Small intestine (tissue), 7 donors: ENCODE measurements at regions not wholly inside any gene's neighbourhood (a gene's known extent, or its start where the extent isn't known, plus 50 kb on each side); places are given as distances from the start of the nearest gene placed in this dataset.

ENCODE experiments used
- DNase-seq, 2 donors: peaks; one replicate each; pipeline versions ENCODE4 v3.0.0 to v3.0.0-alpha.2; 2013
- FAIRE-seq: peaks from 2 replicates; lab custom pipeline; 2012; peaks lifted over from hg19 to GRCh38; lab: Jason Lieb, UNC
- H3K27ac ChIP-seq, 3 donors: one replicate each; pipeline ENCODE4 v1.5.1; 2013; ENCODE audit warnings: low read length in 2 of 3, mild to moderate bottlenecking in 2 of 3, control low read depth in 1 of 3, inconsistent platforms in 1 of 3, low read depth in 1 of 3, moderate library complexity in 1 of 3
- H3K27me3 ChIP-seq, 3 donors: one replicate each; pipeline ENCODE4 v1.6.1; 2013; ENCODE audit warnings: low read length in 3 of 3, inconsistent platforms in 1 of 3; ENCODE audit not compliant: control insufficient read depth in 3 of 3, insufficient read depth in 3 of 3
- H3K36me3 ChIP-seq, 3 donors: one replicate each; pipeline ENCODE4 v1.6.1; 2013; ENCODE audit warnings: low read length in 3 of 3, inconsistent platforms in 1 of 3, low read depth in 1 of 3, mild to moderate bottlenecking in 1 of 3, moderate library complexity in 1 of 3; ENCODE audit not compliant: control insufficient read depth in 3 of 3, insufficient read depth in 2 of 3
- H3K4me1 ChIP-seq, 3 donors: one replicate each; pipeline ENCODE4 v1.6.1; 2013; ENCODE audit warnings: low read length in 2 of 3, inconsistent platforms in 1 of 3, low read depth in 1 of 3, mild to moderate bottlenecking in 1 of 3, moderate library complexity in 1 of 3; ENCODE audit not compliant: control insufficient read depth in 3 of 3, insufficient read depth in 2 of 3
- H3K4me3 ChIP-seq, 3 donors: one replicate each; pipeline ENCODE4 v1.5.1; 2013; ENCODE audit warnings: low read length in 3 of 3, control low read depth in 1 of 3, inconsistent platforms in 1 of 3, low read depth in 1 of 3, mild to moderate bottlenecking in 1 of 3, moderate library complexity in 1 of 3
- H3K9me3 ChIP-seq, 2 donors: one replicate each; pipeline ENCODE4 v1.6.1; 2013; ENCODE audit warnings: low read depth in 1 of 2, low read length in 1 of 2; ENCODE audit not compliant: control insufficient read depth in 2 of 2, insufficient read depth in 1 of 2
- WGBS, 3 donors: extraction: QIAGEN DNeasy Blood & Tissue Kit; methylation state at CpG; one replicate each; pipeline ENCODE4 v1.1.7; 2013; 5-methylcytosine and 5-hydroxymethylcytosine counted together
- donor health status: healthy with polysubstance abuse.
- donor health status: control.
- donor health status: control.
- donor health status: Bipolar disorder and iron deficiency.
- donor health status: healthy.

DNA sequence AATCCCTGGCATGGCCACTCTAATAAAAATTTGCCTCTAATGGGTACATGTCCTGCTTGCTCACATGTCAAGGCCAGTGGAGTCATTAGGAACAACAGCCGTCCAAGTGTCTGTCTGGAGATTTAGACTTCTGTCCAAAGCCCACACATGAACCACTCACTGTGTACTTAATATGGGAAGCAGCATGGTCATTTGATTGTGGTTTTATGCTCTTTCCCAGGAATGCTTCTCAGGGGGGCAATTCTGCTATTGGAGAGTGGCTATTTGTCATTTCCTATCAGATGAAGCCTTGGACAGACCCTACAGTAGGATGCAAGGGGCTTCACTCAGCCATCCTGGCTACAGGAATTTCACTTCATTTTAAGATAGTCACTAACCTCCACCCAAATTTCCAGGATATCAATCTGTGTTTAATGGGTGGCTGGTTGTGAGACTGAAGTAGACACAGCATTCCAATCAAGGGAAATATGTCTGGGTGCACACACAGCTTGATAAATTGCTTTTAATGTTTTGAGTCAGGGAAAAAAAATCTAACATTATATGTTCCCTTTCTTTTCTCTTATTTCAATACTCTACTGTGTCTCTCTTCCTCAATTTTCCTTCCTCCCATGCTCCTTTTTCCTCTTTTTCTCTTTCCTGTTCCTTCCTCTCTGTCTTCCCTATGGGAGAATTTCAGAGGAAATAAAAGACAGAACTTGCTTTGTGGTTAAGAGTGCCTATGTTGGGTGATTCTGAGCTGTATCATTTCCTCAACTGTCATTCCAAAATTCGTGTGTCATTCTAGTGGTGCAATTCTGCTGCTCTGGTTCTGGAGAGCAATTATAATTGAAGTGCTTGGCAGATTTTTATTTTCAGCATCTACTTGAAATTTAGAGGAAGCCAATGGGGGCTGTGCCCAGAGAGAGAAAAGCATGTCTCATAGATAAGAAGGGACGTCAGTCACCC lies 320.1 kb downstream of the OSR1 start:
- no peak for DNase-seq
- no peak overlapping the region for H3K27ac ChIP-seq
- no peak overlapping the region for H3K4me3 ChIP-seq
- H3K27me3 ChIP-seq = no peaks in the 10 kb centered on the region
- no peaks in the 10 kb centered on the region for H3K9me3 ChIP-seq
- 52 to 81% (median 59%) methylated on average over 3 of the region's 3 CpGs for WGBS, 3 donors
- H3K36me3 ChIP-seq = no peaks in the 10 kb centered on the region
- H3K4me1 ChIP-seq = no peaks in the 10 kb centered on the region
- no peak for FAIRE-seq

GRCh38 chr2:19036091-19036490 lies 322.3 kb downstream of the OSR1 start:
- no peak for FAIRE-seq
- no peak overlapping the region for H3K27ac ChIP-seq
- DNase-seq = peak in 1 of 2 donors; percentile 54

DNA sequence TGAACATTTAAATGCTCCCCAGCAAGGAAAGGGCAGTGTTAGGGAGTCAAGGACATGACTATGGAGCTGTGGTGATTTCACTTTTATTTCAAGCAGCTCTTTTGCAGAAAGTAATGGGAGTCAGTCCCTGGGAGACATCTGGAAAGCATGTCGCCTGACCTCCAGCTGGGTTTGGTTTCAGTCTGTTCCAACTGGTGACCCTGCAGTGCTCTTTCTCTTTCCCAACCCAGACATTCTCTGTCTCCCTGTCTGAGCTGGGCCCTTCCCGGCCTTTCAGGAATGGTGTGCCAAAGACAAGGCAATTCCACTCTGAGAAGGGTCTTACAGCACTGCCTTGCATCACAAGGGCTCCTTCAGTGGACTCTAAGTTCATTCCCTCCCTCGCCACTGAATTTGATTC lies 323.2 kb downstream of the OSR1 start:
- WGBS, 3 donors = 64 to 92% (median 80%) methylated on average over 3 of the region's 3 CpGs
- Histone ChIP-seq H3K4me3 (no peak overlapping the region), H3K36me3 (no peaks in the 10 kb centered on the region), H3K4me1 (no peaks in the 10 kb centered on the region), H3K9me3 (no peaks in the 10 kb centered on the region), H3K27ac (no peak overlapping the region), H3K27me3 (no peaks in the 10 kb centered on the region)
- FAIRE-seq (no peak), DNase-seq (no peak)

More at GRCh38 chr2:19036091-19036490, 322.3 kb downstream of the OSR1 start:
- H3K27me3 ChIP-seq = no peaks in the 10 kb centered on the region
- H3K36me3 ChIP-seq = no peaks in the 10 kb centered on the region
- H3K4me3 ChIP-seq = no peak overlapping the region
- H3K4me1 ChIP-seq = no peaks in the 10 kb centered on the region
- no peaks in the 10 kb centered on the region for H3K9me3 ChIP-seq

GRCh38 chr2:19033240-19033639 lies 325.2 kb downstream of the OSR1 start:
- H3K4me3 ChIP-seq = no peak overlapping the region
- no peaks in the 10 kb centered on the region for H3K36me3 ChIP-seq
- H3K9me3 ChIP-seq = no peaks in the 10 kb centered on the region
- DNase-seq = no peak
- H3K27me3 ChIP-seq = no peaks in the 10 kb centered on the region
- H3K4me1 ChIP-seq = no peaks in the 10 kb centered on the region
- no peak for FAIRE-seq
- 69 to 91% (median 81%) methylated on average over 3 of the region's 3 CpGs for WGBS, 3 donors
- H3K27ac ChIP-seq = no peak overlapping the region

DNA sequence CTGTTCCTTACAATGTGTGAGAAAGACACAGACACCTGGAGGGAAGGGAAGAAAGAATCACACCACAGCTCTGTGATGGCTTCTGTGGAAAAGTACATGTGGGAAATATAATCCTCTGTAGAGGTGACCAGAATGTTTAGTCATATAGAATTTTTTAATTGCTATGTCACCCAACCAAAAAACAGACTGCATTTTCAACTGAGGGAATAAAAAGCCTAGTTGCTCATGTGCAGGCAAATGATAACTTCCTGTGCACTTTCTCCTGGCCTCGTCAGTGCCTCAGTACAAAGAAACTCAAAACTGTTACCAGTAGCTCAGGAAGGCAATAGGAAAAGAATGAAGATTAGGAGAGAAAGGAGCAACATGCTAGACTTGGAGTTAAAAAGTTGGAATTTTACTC lies 326.8 kb downstream of the OSR1 start:
- Histone ChIP-seq H3K27me3 (no peaks in the 10 kb centered on the region), H3K36me3 (no peaks in the 10 kb centered on the region), H3K9me3 (no peaks in the 10 kb centered on the region), H3K4me1 (no peaks in the 10 kb centered on the region), H3K27ac (no peak overlapping the region), H3K4me3 (no peak overlapping the region)
- no peak for FAIRE-seq
- 63 to 85% (median 77%) methylated on average over 1 of the region's 1 CpG for WGBS, 3 donors
- DNase-seq = no peak

DNA sequence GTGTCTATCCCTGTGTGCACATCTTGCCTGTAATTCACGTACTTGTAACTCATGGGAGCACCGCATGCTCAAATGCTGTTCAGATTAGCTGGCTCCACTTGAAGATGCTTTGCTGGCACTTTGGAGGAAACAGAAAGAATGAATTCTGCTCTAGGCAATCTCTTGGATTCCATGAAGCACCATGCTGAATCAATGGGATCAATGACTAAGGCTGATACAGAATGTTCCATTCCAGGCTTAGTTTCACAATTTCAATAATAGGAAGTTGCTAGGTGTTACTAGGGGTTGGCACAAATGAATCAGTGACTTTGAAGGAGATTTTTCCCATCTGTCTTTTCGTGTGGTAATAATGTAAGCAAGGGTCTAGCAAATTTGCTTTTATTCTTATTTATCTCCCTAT lies 328.8 kb downstream of the OSR1 start:
- Histone ChIP-seq H3K4me1 (no peaks in the 10 kb centered on the region), H3K27me3 (no peaks in the 10 kb centered on the region), H3K36me3 (no peaks in the 10 kb centered on the region), H3K27ac (no peak overlapping the region), H3K9me3 (no peaks in the 10 kb centered on the region), H3K4me3 (no peak overlapping the region)
- WGBS, 3 donors = 81 to 85% (median 83%) methylated on average over 3 of the region's 3 CpGs
- FAIRE-seq (no peak), DNase-seq (no peak)

- no peaks in the 10 kb centered on the region for H3K4me1 ChIP-seq
- no peak overlapping the region for H3K27ac ChIP-seq
- no peaks in the 10 kb centered on the region for H3K27me3 ChIP-seq
- no peak overlapping the region for H3K4me3 ChIP-seq
- no peaks in the 10 kb centered on the region for H3K9me3 ChIP-seq
- DNase-seq (no peak), FAIRE-seq (no peak)
- no peaks in the 10 kb centered on the region for H3K36me3 ChIP-seq
- WGBS, 3 donors = 86 to 91% (median 90%) methylated on average over 12 of the region's 12 CpGs
Measured at GRCh38 chr2:19028587-19029375, 329.6 kb downstream of the OSR1 start.

- Histone ChIP-seq H3K27me3 (no peaks in the 10 kb centered on the region), H3K36me3 (no peaks in the 10 kb centered on the region), H3K4me3 (no peak overlapping the region), H3K27ac (no peak overlapping the region), H3K4me1 (no peaks in the 10 kb centered on the region), H3K9me3 (no peaks in the 10 kb centered on the region)
- 52 to 73% (median 63%) methylated on average over 5 of the region's 5 CpGs for WGBS, 3 donors
- no peak for FAIRE-seq
- no peak for DNase-seq
Measured at GRCh38 chr2:19027626-19028025, 330.8 kb downstream of the OSR1 start.
